GM12878 (cell line): ENCODE measurements at regions not wholly inside any gene's neighbourhood (a gene's known extent, or its start where the extent isn't known, plus 50 kb on each side); places are given as distances from the start of the nearest gene placed in this dataset.

ENCODE experiments used
- ATAC-seq: fragments of 200-7000 bp; cut with Tn5 transposase; 3 replicates; pipeline ENCODE4 v1.9.1; 2020; ENCODE audit warnings: mild to moderate bottlenecking, moderate library complexity
- BruUV-seq: library from RNA; stranded (reverse); fragments of 400-500 nt; replicated peaks from 2 replicates; lab custom pipeline; 2021; lab: Mats Ljungman, UMichigan
- CTCF ChIA-PET: fragments of 300-600 bp; sonication (Branson Sonifier 250); formaldehyde crosslinking; extraction: SDS; loops from one replicate; lab custom pipeline; 2021; ENCODE audit warnings: inconsistent platforms; lab: Yijun Ruan, JAX
- POLR2A ChIA-PET: fragments of 350-600 bp; formaldehyde crosslinking; extraction: SDS; loops from one replicate; lab custom pipeline; 2021; ENCODE audit warnings: inconsistent platforms; lab: Charles Lee
- RAD21 ChIA-PET: fragments of 300-600 bp; sonication (Branson Sonifier 250); formaldehyde crosslinking; loops from one replicate; lab custom pipeline; 2023; ENCODE audit warnings: antibody characterized with exemption; ENCODE audit not compliant: unreplicated experiment; lab: Charles Lee
- SMC1A ChIA-PET: fragments of 300-600 bp; sonication (Branson Sonifier 250); formaldehyde crosslinking; loops from one replicate; lab custom pipeline; 2023; ENCODE audit not compliant: unreplicated experiment, uncharacterized antibody; lab: Charles Lee
- DNase-seq: peaks from one replicate; pipeline ENCODE4 v3.0.0-alpha.2; 2011; ENCODE audit warnings: low read depth, low spot score
- FAIRE-seq: peaks from 3 replicates; lab custom pipeline; 2011; peaks lifted over from hg19 to GRCh38; lab: Jason Lieb, UNC
- H2AFZ ChIP-seq: 2 replicates; pipeline ENCODE4 v1.6.0; 2011; ENCODE audit warnings: low read depth, low read length, control low read depth; ENCODE audit not compliant: control insufficient read depth
- H3K27ac ChIP-seq: 2 replicates; pipeline ENCODE4 v1.5.1; 2011; ENCODE audit warnings: control low read depth; ENCODE audit not compliant: control insufficient read depth, insufficient read depth
- H3K27me3 ChIP-seq, 2 experiments: replicated peaks in 1 of 2; 2 replicates each; pipeline versions ENCODE4 v1.6.0 to v1.6.1; 2011; ENCODE audit warnings: low read length in 1 of 2; ENCODE audit not compliant: control insufficient read depth in 2 of 2, insufficient read depth in 2 of 2
- H3K36me3 ChIP-seq, 2 experiments: 2 replicates each; pipeline ENCODE4 v1.5.1; 2011; ENCODE audit warnings: low read length in 1 of 2; ENCODE audit not compliant: control insufficient read depth in 2 of 2, insufficient read depth in 2 of 2
- H3K4me1 ChIP-seq: 2 replicates; pipeline ENCODE4 v1.6.1; 2011; ENCODE audit warnings: mild to moderate bottlenecking, low read length, moderate library complexity, mixed read lengths; ENCODE audit not compliant: control insufficient read depth, insufficient read depth
- H3K4me2 ChIP-seq: 2 replicates; pipeline ENCODE4 v1.6.0; 2011; ENCODE audit warnings: control low read depth; ENCODE audit not compliant: control insufficient read depth, insufficient read depth
- H3K4me3 ChIP-seq: fragments of 200-600 bp; sonication (generic); 2 replicates; pipeline ENCODE4 v1.5.1; 2016
- H3K79me2 ChIP-seq: 2 replicates; pipeline ENCODE4 v1.6.0; 2011; ENCODE audit warnings: low read length; ENCODE audit not compliant: control insufficient read depth, insufficient read depth
- H3K9ac ChIP-seq: 2 replicates; pipeline ENCODE4 v1.8.0; 2011; ENCODE audit warnings: low read length, control low read depth, mixed read lengths; ENCODE audit not compliant: control insufficient read depth, insufficient read depth
- H3K9me3 ChIP-seq: replicated peaks from 3 replicates; pipeline ENCODE4 v1.5.1; 2011; ENCODE audit warnings: mild to moderate bottlenecking, low read length; ENCODE audit not compliant: control insufficient read depth, insufficient read depth
- H4K20me1 ChIP-seq: 2 replicates; pipeline ENCODE4 v1.6.0; 2011; ENCODE audit not compliant: control insufficient read depth, insufficient read depth
- CBX3 ChIP-seq: fragments of 200-600 bp; sonication (generic); IDR thresholded peaks from 2 replicates; pipeline ENCODE4 v1.6.1; 2016; ENCODE audit warnings: low read depth, borderline replicate concordance
- ETV6 ChIP-seq, 2 experiments: fragments of 450-650 bp in 1 of 2; IDR thresholded peaks in 1 of 2; conservative IDR thresholded peaks in 1 of 2; 2 replicates each; pipeline ENCODE4 v1.6.1; 2014; ENCODE audit warnings: antibody characterized with exemption in 1 of 2, borderline replicate concordance in 1 of 2, low read depth in 1 of 2, mild to moderate bottlenecking in 1 of 2, moderate library complexity in 1 of 2
- MTA3 ChIP-seq: IDR thresholded peaks from 2 replicates; pipeline ENCODE4 v1.6.1; 2012; ENCODE audit warnings: low read length, inconsistent platforms, borderline replicate concordance
- RUNX3 ChIP-seq: IDR thresholded peaks from 2 replicates; pipeline ENCODE4 v1.6.1; 2012; ENCODE audit warnings: low read length, inconsistent platforms
- TARDBP ChIP-seq: IDR thresholded peaks from 2 replicates; pipeline ENCODE4 v1.6.1; 2016; ENCODE audit warnings: borderline replicate concordance
- ZNF217 ChIP-seq: fragments of 450-650 bp; IDR thresholded peaks from 2 replicates; pipeline ENCODE4 v1.6.1; 2017; ENCODE audit warnings: antibody characterized with exemption, mild to moderate bottlenecking
- ZNF384 ChIP-seq: IDR thresholded peaks from 2 replicates; pipeline ENCODE4 v1.6.1; 2012; ENCODE audit warnings: low read depth, mild to moderate bottlenecking, low read length, improper control_type of control experiment, borderline replicate concordance
- ZSCAN29 ChIP-seq: fragments of 450-650 bp; IDR thresholded peaks from 2 replicates; pipeline ENCODE4 v1.6.1; 2017; ENCODE audit warnings: mild to moderate bottlenecking, moderate library complexity
- WGBS: methylation state at CpG from one replicate; pipeline ENCODE4 v1.1.6; 2016; ENCODE audit warnings: low lambda C conversion rate; ENCODE audit not compliant: insufficient replicate concordance, insufficient coverage; ENCODE audit errors: missing lambda C conversion rate; 5-methylcytosine and 5-hydroxymethylcytosine counted together
- in situ Hi-C: fragments of 300-500 bp; cut with MboI; formaldehyde crosslinking; loops from 9 replicates; pipeline ENCODE4 v1.14.3; 2018; ENCODE audit warnings: mixed read lengths
- intact Hi-C: fragments of 100-400 bp; cut with micrococcal nuclease; formaldehyde crosslinking; loops from one replicate; pipeline ENCODE4 v1.14.2; 2022; ENCODE audit not compliant: unreplicated experiment
- TF ChIP-seq, protein P1 (sequence below): IDR thresholded peaks from 2 replicates; pipeline ENCODE4 v1.6.1; 2011; ENCODE audit warnings: mild to moderate bottlenecking, low read depth, low read length, moderate library complexity; ENCODE audit not compliant: insufficient replicate concordance
- TF ChIP-seq, protein P2 (sequence below): fragments of 450-650 bp; IDR thresholded peaks from 2 replicates; pipeline ENCODE4 v1.6.1; 2018; ENCODE audit warnings: mild to moderate bottlenecking, low read depth, moderate library complexity; ENCODE audit not compliant: partially characterized antibody

DNA sequence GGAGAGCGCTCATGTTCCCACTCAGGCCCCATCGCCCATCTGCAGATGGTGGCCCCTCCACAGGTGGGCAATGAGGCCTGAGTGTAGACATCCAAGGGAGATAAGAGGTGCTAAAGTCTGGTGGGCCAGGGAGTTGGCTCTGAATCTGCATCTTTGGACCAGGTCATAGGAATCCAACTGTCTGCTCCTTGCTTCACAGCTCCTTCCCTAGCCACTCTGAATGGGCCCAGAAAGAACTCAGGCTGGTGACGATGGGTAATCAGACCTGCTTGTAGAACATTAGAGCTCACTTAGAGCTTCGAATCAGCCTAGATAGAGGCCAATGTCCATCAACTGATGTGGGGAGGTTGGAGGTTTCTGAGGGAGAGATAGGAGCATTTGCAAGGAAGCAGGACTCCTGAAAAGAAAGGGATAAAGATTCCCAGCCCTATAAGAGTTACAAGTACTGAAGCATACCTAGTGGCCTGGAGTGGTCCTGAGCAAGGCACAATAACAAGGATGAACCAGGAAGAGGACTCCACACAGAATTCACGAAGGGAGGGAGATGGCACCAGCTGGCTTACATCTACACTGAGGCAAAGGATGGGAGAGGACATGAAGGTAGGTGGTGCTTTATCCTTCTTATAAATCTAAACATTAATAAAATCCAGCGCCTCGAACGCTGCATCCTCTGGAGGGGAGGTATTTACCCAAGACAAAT, 132.8 kb upstream of the ALDH1B1 start (continued):
- TF ChIP-seq CBX3 (no peak), ETV6 (conservative IDR thresholded peaks at IDR 0.05 in 1 of 2, IDR thresholded peaks at IDR 0.05 in 1 of 2; ENCODE audit: borderline replicate concordance in 1 of 2, low read depth in 1 of 2) (no peak), RUNX3 (no peak), ZSCAN29 (no peak), ZNF217 (no peak)
- TF ChIP-seq, protein P1, sequence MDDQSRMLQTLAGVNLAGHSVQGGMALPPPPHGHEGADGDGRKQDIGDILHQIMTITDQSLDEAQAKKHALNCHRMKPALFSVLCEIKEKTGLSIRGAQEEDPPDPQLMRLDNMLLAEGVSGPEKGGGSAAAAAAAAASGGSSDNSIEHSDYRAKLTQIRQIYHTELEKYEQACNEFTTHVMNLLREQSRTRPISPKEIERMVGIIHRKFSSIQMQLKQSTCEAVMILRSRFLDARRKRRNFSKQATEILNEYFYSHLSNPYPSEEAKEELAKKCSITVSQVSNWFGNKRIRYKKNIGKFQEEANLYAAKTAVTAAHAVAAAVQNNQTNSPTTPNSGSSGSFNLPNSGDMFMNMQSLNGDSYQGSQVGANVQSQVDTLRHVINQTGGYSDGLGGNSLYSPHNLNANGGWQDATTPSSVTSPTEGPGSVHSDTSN, result no peak
- TF ChIP-seq, protein P2, sequence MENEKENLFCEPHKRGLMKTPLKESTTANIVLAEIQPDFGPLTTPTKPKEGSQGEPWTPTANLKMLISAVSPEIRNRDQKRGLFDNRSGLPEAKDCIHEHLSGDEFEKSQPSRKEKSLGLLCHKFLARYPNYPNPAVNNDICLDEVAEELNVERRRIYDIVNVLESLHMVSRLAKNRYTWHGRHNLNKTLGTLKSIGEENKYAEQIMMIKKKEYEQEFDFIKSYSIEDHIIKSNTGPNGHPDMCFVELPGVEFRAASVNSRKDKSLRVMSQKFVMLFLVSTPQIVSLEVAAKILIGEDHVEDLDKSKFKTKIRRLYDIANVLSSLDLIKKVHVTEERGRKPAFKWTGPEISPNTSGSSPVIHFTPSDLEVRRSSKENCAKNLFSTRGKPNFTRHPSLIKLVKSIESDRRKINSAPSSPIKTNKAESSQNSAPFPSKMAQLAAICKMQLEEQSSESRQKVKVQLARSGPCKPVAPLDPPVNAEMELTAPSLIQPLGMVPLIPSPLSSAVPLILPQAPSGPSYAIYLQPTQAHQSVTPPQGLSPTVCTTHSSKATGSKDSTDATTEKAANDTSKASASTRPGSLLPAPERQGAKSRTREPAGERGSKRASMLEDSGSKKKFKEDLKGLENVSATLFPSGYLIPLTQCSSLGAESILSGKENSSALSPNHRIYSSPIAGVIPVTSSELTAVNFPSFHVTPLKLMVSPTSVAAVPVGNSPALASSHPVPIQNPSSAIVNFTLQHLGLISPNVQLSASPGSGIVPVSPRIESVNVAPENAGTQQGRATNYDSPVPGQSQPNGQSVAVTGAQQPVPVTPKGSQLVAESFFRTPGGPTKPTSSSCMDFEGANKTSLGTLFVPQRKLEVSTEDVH, result no peak

DNA sequence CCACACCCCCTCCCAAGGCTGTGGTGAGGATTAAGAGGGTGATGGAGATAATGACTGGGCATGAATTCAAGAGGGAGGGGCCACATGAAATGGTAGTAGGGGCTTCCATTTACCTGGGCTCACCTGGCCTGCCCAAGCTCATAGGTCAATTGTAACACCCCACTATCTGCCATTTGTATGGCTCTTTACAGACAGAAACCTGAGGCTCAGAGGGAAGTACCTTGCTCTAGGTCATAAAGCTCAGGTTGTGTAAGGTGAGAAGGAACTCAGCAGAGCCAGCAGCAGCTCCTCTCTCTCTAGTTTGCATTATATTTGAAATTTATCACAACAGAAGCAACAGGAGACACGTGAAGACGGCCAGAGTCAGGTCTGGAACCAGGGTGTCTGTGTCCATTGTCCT, 133.4 kb upstream of the ALDH1B1 start:
- 7% methylated on average over 2 of the region's 2 CpGs for WGBS
- no TSS peak for BruUV-seq
- ChIA-PET SMC1A (interaction anchor here (1.0 to 2.3 kb wide), 4 partner anchors 10 to 346 kb away, joined by 3 to 7 read pairs (median 3); no protein-coding TSS in a partner anchor), CTCF (interaction anchor here (0.7 to 6.8 kb wide), 3 partner anchors 14 to 346 kb away, joined by 3 to 88 read pairs (median 4); no protein-coding TSS in a partner anchor), RAD21 (interaction anchor here (0.6 to 1.7 kb wide), 5 partner anchors 13 to 346 kb away, joined by 3 to 7 read pairs (median 3); no protein-coding TSS in a partner anchor), POLR2A (interaction anchor here (0.6 kb wide), 2 partner anchors 10 to 89 kb away, joined by 3 to 5 read pairs; no protein-coding TSS in a partner anchor)
- in situ Hi-C loops, result no loop called here
- no peak overlapping the region for H3K4me3 ChIP-seq
- H3K79me2 ChIP-seq, result no peaks in the 10 kb centered on the region
- H3K36me3 ChIP-seq, result no peaks in the 10 kb centered on the region
- no peak overlapping the region for H3K27ac ChIP-seq
- no peaks in the 10 kb centered on the region; the same call in 2 of the 3 replicates for H3K9me3 ChIP-seq
- FAIRE-seq (no peak), ATAC-seq (no peak), DNase-seq (no peak)
- H2AFZ ChIP-seq, result no peak overlapping the region
- intact Hi-C loops, result no loop called here
- no peak overlapping the region for H3K4me2 ChIP-seq
- no peaks in the 10 kb centered on the region for H4K20me1 ChIP-seq
- no peak overlapping the region for H3K9ac ChIP-seq
- no peaks in the 10 kb centered on the region for H3K4me1 ChIP-seq
- no peaks in the 10 kb centered on the region for H3K27me3 ChIP-seq
- TF ChIP-seq ZNF384 (no peak), TARDBP (no peak), MTA3 (no peak)
